Glutamatergic neuron (in vitro differentiated cells): ENCODE measurements at regions not wholly inside any gene's neighbourhood (a gene's known extent, or its start where the extent isn't known, plus 50 kb on each side); places are given as distances from the start of the nearest gene placed in this dataset.
"Not testable (repeated sequence)": the region's sequence is repeated elsewhere in the genome, so short reads cannot be mapped to it uniquely, and the experiment has no call there.

ENCODE experiments used
- DNase-seq: peaks from one replicate; pipeline ENCODE4 v3.0.0; 2022
- H3K27ac Mint-ChIP-seq: one replicate; pipeline ENCODE4 v1.8.0; 2020; ENCODE audit warnings: mild to moderate bottlenecking, mixed read lengths, inconsistent platforms; ENCODE audit not compliant: unreplicated experiment
- H3K27me3 Mint-ChIP-seq: one replicate; pipeline ENCODE4 v1.8.0; 2020; ENCODE audit warnings: mild to moderate bottlenecking, moderate library complexity, mixed read lengths, inconsistent platforms; ENCODE audit not compliant: unreplicated experiment
- H3K36me3 Mint-ChIP-seq: one replicate; pipeline ENCODE4 v1.8.0; 2020; ENCODE audit warnings: mild to moderate bottlenecking, mixed read lengths, inconsistent platforms; ENCODE audit not compliant: unreplicated experiment
- H3K4me1 Mint-ChIP-seq: one replicate; pipeline ENCODE4 v1.8.0; 2020; ENCODE audit warnings: mild to moderate bottlenecking, low read depth, mixed read lengths, inconsistent platforms; ENCODE audit not compliant: unreplicated experiment
- H3K4me3 Mint-ChIP-seq: one replicate; pipeline ENCODE4 v1.8.0; 2020; ENCODE audit warnings: mild to moderate bottlenecking, mixed read lengths, inconsistent platforms; ENCODE audit not compliant: unreplicated experiment
- H3K9me3 Mint-ChIP-seq: one replicate; pipeline ENCODE4 v1.8.0; 2020; ENCODE audit warnings: mild to moderate bottlenecking, moderate library complexity, mixed read lengths, inconsistent platforms; ENCODE audit not compliant: unreplicated experiment
- TF ChIP-seq, protein P1 (sequence below): fragments of 200-600 bp; sonication (generic); IDR thresholded peaks from one replicate; pipeline ENCODE4 v1.5.0; 2021; ENCODE audit not compliant: partially characterized antibody, unreplicated experiment

DNA sequence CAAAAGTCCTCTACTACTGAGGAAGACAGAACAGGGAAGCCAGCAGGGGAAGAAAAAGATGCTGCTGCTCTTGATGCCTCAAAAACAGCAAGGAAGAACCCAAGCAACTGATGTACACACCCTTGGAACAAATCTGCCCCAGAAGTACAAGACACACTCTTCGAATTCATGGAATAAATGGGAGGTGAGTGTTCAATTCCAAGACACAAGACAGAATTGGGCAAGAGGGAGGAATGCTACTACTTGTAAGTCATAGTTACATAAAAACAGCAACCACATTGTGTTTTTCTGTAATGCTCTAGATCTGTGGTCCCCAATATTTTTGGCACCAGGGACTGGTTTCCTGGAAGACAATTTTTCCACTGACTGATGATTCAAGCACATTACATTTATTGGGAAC, 58.0 kb upstream of the H2AZ1 start:
- H3K27me3 Mint-ChIP-seq = no peaks in the 10 kb centered on the region
- no peak for DNase-seq
- H3K4me3 Mint-ChIP-seq = no peak overlapping the region
- no peak overlapping the region for H3K27ac Mint-ChIP-seq
- no peaks in the 10 kb centered on the region for H3K4me1 Mint-ChIP-seq
- TF ChIP-seq, protein P1, sequence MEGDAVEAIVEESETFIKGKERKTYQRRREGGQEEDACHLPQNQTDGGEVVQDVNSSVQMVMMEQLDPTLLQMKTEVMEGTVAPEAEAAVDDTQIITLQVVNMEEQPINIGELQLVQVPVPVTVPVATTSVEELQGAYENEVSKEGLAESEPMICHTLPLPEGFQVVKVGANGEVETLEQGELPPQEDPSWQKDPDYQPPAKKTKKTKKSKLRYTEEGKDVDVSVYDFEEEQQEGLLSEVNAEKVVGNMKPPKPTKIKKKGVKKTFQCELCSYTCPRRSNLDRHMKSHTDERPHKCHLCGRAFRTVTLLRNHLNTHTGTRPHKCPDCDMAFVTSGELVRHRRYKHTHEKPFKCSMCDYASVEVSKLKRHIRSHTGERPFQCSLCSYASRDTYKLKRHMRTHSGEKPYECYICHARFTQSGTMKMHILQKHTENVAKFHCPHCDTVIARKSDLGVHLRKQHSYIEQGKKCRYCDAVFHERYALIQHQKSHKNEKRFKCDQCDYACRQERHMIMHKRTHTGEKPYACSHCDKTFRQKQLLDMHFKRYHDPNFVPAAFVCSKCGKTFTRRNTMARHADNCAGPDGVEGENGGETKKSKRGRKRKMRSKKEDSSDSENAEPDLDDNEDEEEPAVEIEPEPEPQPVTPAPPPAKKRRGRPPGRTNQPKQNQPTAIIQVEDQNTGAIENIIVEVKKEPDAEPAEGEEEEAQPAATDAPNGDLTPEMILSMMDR = no peak
- peaks cover 4% of the 10 kb centered on the region for H3K9me3 Mint-ChIP-seq
- H3K36me3 Mint-ChIP-seq = no peaks in the 10 kb centered on the region

DNA sequence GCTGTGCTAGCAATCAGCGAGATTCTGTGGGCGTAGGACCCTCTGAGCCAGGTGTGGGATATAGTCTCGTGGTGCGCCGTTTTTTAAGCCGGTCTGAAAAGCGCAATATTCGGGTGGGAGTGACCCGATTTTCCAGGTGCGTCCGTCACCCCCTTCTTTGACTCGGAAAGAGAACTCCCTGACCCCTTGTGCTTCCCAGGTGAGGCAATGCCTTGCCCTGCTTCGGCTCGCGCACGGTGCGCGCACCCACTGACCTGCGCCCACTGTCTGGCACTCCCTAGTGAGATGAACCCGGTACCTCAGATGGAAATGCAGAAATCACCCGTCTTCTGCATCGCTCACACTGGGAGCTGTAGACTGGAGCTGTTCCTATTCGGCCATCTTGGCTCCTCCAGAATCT, 56.1 kb upstream of the H2AZ1 start:
- not testable (repeated sequence) for H3K4me3 Mint-ChIP-seq, H3K27me3 Mint-ChIP-seq, DNase-seq, H3K4me1 Mint-ChIP-seq, H3K27ac Mint-ChIP-seq, H3K36me3 Mint-ChIP-seq, H3K9me3 Mint-ChIP-seq
